ENCODE measurements at regions not wholly inside any gene's neighbourhood (a gene's known extent, or its start where the extent isn't known, plus 50 kb on each side); places are given as distances from the start of the nearest gene placed in this dataset.

GRCh38 chr6:99739526-99739925, 132.9 kb downstream of the PRDM13 start:
- TF ChIP-seq ZNF565 (CRISPR knock-in tag; conservative IDR thresholded peaks at IDR 0.05; ENCODE audit: low read depth) (no peak), ZNF70 (CRISPR knock-in tag; IDR thresholded peaks at IDR 0.05) (no peak), ESRRG (CRISPR knock-in tag; IDR thresholded peaks at IDR 0.05) (no peak), PATZ1 (CRISPR knock-in tag; IDR thresholded peaks at IDR 0.05; ENCODE audit: borderline replicate concordance) (no peak), CSDC2 (CRISPR knock-in tag; IDR thresholded peaks at IDR 0.05) (no peak), POU6F1 (CRISPR knock-in tag; IDR thresholded peaks at IDR 0.05; ENCODE audit: borderline replicate concordance, low read depth) (no peak), TOX (CRISPR knock-in tag; IDR thresholded peaks at IDR 0.05; ENCODE audit: borderline replicate concordance) (no peak), ZC3H10 (CRISPR knock-in tag; IDR thresholded peaks at IDR 0.05) (no peak), ZFP3 (CRISPR knock-in tag; IDR thresholded peaks at IDR 0.05) (no peak)
- TF ChIP-seq, protein P1, sequence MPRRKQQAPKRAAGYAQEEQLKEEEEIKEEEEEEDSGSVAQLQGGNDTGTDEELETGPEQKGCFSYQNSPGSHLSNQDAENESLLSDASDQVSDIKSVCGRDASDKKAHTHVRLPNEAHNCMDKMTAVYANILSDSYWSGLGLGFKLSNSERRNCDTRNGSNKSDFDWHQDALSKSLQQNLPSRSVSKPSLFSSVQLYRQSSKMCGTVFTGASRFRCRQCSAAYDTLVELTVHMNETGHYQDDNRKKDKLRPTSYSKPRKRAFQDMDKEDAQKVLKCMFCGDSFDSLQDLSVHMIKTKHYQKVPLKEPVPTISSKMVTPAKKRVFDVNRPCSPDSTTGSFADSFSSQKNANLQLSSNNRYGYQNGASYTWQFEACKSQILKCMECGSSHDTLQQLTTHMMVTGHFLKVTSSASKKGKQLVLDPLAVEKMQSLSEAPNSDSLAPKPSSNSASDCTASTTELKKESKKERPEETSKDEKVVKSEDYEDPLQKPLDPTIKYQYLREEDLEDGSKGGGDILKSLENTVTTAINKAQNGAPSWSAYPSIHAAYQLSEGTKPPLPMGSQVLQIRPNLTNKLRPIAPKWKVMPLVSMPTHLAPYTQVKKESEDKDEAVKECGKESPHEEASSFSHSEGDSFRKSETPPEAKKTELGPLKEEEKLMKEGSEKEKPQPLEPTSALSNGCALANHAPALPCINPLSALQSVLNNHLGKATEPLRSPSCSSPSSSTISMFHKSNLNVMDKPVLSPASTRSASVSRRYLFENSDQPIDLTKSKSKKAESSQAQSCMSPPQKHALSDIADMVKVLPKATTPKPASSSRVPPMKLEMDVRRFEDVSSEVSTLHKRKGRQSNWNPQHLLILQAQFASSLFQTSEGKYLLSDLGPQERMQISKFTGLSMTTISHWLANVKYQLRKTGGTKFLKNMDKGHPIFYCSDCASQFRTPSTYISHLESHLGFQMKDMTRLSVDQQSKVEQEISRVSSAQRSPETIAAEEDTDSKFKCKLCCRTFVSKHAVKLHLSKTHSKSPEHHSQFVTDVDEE (CRISPR knock-in tag; IDR thresholded peaks at IDR 0.05): no peak

Data from SK-N-SH treated with all-trans-retinoic acid at 6 μM for 48 hours (cell line).